ENCODE measurements at regions not wholly inside any gene's neighbourhood (a gene's known extent, or its start where the extent isn't known, plus 50 kb on each side); places are given as distances from the start of the nearest gene placed in this dataset.

DNA sequence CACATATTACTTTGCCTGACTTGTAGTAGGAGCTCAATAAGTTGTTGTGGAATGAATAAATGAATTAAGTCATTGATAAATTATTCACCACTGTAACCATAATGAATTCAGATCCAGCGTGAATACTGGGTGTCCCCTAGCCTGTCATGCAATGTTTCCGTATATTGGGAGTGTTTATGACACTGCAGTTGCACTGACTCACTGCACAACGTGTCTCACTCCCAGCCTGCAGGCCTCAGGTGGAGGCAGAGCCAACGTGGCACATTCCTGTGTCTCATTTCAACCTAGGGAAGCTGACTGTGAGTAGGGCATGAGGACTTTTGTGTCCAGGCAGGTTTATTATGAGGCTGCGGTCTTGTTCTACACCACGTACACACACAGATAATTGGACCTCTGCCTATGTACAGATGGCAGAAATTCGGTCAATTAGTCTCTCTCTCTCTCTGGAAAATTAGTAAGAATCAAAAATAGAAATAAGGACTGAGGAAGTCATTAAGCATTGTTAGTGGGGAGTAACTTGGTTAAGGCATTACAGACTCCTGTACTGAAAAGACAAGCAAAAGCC lies 299.1 kb upstream of the IGFBP3 start:
- no peak for TF ChIP-seq POLR2A (IDR thresholded peaks at IDR 0.05)
- TF ChIP-seq, protein P1, sequence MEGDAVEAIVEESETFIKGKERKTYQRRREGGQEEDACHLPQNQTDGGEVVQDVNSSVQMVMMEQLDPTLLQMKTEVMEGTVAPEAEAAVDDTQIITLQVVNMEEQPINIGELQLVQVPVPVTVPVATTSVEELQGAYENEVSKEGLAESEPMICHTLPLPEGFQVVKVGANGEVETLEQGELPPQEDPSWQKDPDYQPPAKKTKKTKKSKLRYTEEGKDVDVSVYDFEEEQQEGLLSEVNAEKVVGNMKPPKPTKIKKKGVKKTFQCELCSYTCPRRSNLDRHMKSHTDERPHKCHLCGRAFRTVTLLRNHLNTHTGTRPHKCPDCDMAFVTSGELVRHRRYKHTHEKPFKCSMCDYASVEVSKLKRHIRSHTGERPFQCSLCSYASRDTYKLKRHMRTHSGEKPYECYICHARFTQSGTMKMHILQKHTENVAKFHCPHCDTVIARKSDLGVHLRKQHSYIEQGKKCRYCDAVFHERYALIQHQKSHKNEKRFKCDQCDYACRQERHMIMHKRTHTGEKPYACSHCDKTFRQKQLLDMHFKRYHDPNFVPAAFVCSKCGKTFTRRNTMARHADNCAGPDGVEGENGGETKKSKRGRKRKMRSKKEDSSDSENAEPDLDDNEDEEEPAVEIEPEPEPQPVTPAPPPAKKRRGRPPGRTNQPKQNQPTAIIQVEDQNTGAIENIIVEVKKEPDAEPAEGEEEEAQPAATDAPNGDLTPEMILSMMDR (IDR thresholded peaks at IDR 0.05), result no peak
